GM13976 (cell line): ENCODE measurements at regions not wholly inside any gene's neighbourhood (a gene's known extent, or its start where the extent isn't known, plus 50 kb on each side); places are given as distances from the start of the nearest gene placed in this dataset.

ENCODE experiments used
- DNase-seq: peaks from one replicate; pipeline ENCODE4 v3.0.0; 2012; ENCODE audit warnings: low spot score
- CTCF ChIP-seq: IDR thresholded peaks from 2 replicates; pipeline ENCODE4 v1.5.1; 2012; ENCODE audit warnings: borderline replicate concordance, mild to moderate bottlenecking; ENCODE audit not compliant: insufficient read depth; ENCODE audit errors: extremely low read depth, missing control alignments, control extremely low read depth
- in situ Hi-C: fragments of 300-500 bp; cut with MboI; formaldehyde crosslinking; loops from one replicate; pipeline ENCODE4 v1.12.0; 2022; ENCODE audit warnings: low sequenced_read_pairs, mixed read lengths, inconsistent platforms; ENCODE audit not compliant: unreplicated experiment

GRCh38 chr15:88382482-88382983, 84.7 kb downstream of the MRPL46 start:
- in situ Hi-C loops = no loop called here
- DNase-seq = no peak
- TF ChIP-seq CTCF = no peak

GRCh38 chr15:88378188-88378637, 89.0 kb downstream of the MRPL46 start:
- DNase-seq = no peak
- no peak for TF ChIP-seq CTCF
- in situ Hi-C loops = no loop called here

- DNase-seq = no peak
- in situ Hi-C loops = no loop called here
- TF ChIP-seq CTCF = no peak
These were observed 89.7 kb downstream of the MRPL46 start for GRCh38 chr15:88377509-88377908.

- DNase-seq = no peak
- no peak for TF ChIP-seq CTCF
- in situ Hi-C loops = no loop called here
These were observed 90.5 kb downstream of the MRPL46 start for GRCh38 chr15:88376574-88377174.

GRCh38 chr15:88375234-88375927, 91.8 kb downstream of the MRPL46 start:
- no peak for DNase-seq
- TF ChIP-seq CTCF = no peak
- in situ Hi-C loops = no loop called here

- DNase-seq = no peak
- in situ Hi-C loops = no loop called here
- no peak for TF ChIP-seq CTCF
These were observed 102.1 kb downstream of the MRPL46 start for GRCh38 chr15:88365124-88365523.
